ENCODE measurements at regions not wholly inside any gene's neighbourhood (a gene's known extent, or its start where the extent isn't known, plus 50 kb on each side); places are given as distances from the start of the nearest gene placed in this dataset.

GRCh38 chr5:30030101-30030500 is 1163.4 kb upstream of the CDH6 start:
- Mint-ChIP-seq H3K36me3 (ENCODE audit: low read depth) (no peaks in the 10 kb centered on the region), H3K9me3 (ENCODE audit: low read depth) (peaks cover 9% of the 10 kb centered on the region), H3K4me3 (ENCODE audit: unreplicated experiment) (no peak overlapping the region), H3K4me1 (ENCODE audit: low read depth) (no peaks in the 10 kb centered on the region), H3K27me3 (ENCODE audit: low read depth) (peaks cover 4% of the 10 kb centered on the region), H3K27ac (ENCODE audit: unreplicated experiment) (no peak overlapping the region)
- DNase-seq (ENCODE audit: low spot score), result no peak
- TF ChIP-seq CTCF (IDR thresholded peaks at IDR 0.05), result no peak

GRCh38 chr5:30001826-30002225 is 1191.7 kb upstream of the CDH6 start:
- no peak overlapping the region for H3K27ac Mint-ChIP-seq (ENCODE audit: unreplicated experiment)
- no peaks in the 10 kb centered on the region for H3K36me3 Mint-ChIP-seq (ENCODE audit: low read depth)
- no peak for TF ChIP-seq CTCF (IDR thresholded peaks at IDR 0.05)
- peaks cover 4% of the 10 kb centered on the region for H3K9me3 Mint-ChIP-seq (ENCODE audit: low read depth)
- H3K4me3 Mint-ChIP-seq (ENCODE audit: unreplicated experiment), result no peak overlapping the region
- no peaks in the 10 kb centered on the region for H3K4me1 Mint-ChIP-seq (ENCODE audit: low read depth)
- DNase-seq (ENCODE audit: low spot score), result no peak
- H3K27me3 Mint-ChIP-seq (ENCODE audit: low read depth), result peaks cover 18% of the 10 kb centered on the region

GRCh38 chr5:30000231-30000630 is 1193.3 kb upstream of the CDH6 start:
- Mint-ChIP-seq H3K36me3 (ENCODE audit: low read depth) (no peaks in the 10 kb centered on the region), H3K27me3 (ENCODE audit: low read depth) (peaks cover 23% of the 10 kb centered on the region), H3K9me3 (ENCODE audit: low read depth) (no peaks in the 10 kb centered on the region), H3K4me3 (ENCODE audit: unreplicated experiment) (no peak overlapping the region), H3K4me1 (ENCODE audit: low read depth) (no peaks in the 10 kb centered on the region), H3K27ac (ENCODE audit: unreplicated experiment) (no peak overlapping the region)
- DNase-seq (ENCODE audit: low spot score), result no peak
- no peak for TF ChIP-seq CTCF (IDR thresholded peaks at IDR 0.05)

GRCh38 chr5:29995154-29995553 is 1198.3 kb upstream of the CDH6 start:
- no peak overlapping the region for H3K27ac Mint-ChIP-seq (ENCODE audit: unreplicated experiment)

GRCh38 chr5:29994519-29994918 is 1199.0 kb upstream of the CDH6 start:
- no peak for DNase-seq (ENCODE audit: low spot score)
- H3K4me1 Mint-ChIP-seq (ENCODE audit: low read depth), result no peaks in the 10 kb centered on the region
- no peak overlapping the region for H3K4me3 Mint-ChIP-seq (ENCODE audit: unreplicated experiment)
- no peaks in the 10 kb centered on the region for H3K9me3 Mint-ChIP-seq (ENCODE audit: low read depth)
- no peak overlapping the region for H3K27ac Mint-ChIP-seq (ENCODE audit: unreplicated experiment)
- H3K36me3 Mint-ChIP-seq (ENCODE audit: low read depth), result no peaks in the 10 kb centered on the region
- peaks cover 36% of the 10 kb centered on the region for H3K27me3 Mint-ChIP-seq (ENCODE audit: low read depth)
- no peak for TF ChIP-seq CTCF (IDR thresholded peaks at IDR 0.05)

More at GRCh38 chr5:29995154-29995553, 1198.3 kb upstream of the CDH6 start:
- TF ChIP-seq CTCF (IDR thresholded peaks at IDR 0.05), result no peak
- Mint-ChIP-seq H3K36me3 (ENCODE audit: low read depth) (no peaks in the 10 kb centered on the region), H3K27me3 (ENCODE audit: low read depth) (peaks cover 32% of the 10 kb centered on the region), H3K4me1 (ENCODE audit: low read depth) (no peaks in the 10 kb centered on the region), H3K9me3 (ENCODE audit: low read depth) (no peaks in the 10 kb centered on the region), H3K4me3 (ENCODE audit: unreplicated experiment) (no peak overlapping the region)
- DNase-seq (ENCODE audit: low spot score), result no peak
